ENCODE measurements at regions not wholly inside any gene's neighbourhood (a gene's known extent, or its start where the extent isn't known, plus 50 kb on each side); places are given as distances from the start of the nearest gene placed in this dataset.

DNA sequence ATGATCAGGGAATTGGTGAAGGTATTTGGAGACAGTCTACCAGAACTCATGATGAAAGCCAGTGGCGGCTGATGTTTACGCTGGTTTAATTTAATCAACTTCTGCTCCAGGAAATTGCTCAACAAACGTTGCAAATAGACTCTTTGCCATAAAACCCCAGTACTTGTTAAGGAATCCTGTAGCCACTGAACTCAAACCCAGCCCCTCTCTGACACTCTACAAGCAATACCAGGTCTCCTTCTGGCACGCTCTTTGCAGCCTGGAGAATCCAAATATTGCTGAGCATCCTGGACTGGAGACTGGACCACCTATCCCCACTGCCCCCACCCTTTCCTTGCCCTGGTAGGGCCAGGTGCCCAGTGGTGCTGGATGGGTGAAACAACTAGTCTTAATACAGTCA, 308.2 kb downstream of the FBXO15 start:
- Histone ChIP-seq H3K9me3 (no peaks in the 10 kb centered on the region), H3K27me3 (no peaks in the 10 kb centered on the region), H3K4me3 (no peak overlapping the region), H3K4me1 (peaks cover 0 to 5% (median 0%) of the 10 kb centered on the region in 3 donors), H3K27ac (no peak overlapping the region), H3K36me3 (no peaks in the 10 kb centered on the region)
- FAIRE-seq (no peak), ATAC-seq (no peak), DNase-seq (no peak)
- TF ChIP-seq, protein P1, sequence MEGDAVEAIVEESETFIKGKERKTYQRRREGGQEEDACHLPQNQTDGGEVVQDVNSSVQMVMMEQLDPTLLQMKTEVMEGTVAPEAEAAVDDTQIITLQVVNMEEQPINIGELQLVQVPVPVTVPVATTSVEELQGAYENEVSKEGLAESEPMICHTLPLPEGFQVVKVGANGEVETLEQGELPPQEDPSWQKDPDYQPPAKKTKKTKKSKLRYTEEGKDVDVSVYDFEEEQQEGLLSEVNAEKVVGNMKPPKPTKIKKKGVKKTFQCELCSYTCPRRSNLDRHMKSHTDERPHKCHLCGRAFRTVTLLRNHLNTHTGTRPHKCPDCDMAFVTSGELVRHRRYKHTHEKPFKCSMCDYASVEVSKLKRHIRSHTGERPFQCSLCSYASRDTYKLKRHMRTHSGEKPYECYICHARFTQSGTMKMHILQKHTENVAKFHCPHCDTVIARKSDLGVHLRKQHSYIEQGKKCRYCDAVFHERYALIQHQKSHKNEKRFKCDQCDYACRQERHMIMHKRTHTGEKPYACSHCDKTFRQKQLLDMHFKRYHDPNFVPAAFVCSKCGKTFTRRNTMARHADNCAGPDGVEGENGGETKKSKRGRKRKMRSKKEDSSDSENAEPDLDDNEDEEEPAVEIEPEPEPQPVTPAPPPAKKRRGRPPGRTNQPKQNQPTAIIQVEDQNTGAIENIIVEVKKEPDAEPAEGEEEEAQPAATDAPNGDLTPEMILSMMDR (IDR thresholded peaks at IDR 0.05): no peak
- intact Hi-C loops (cut with DNase I): loop anchor here in 1 of 3 donors (10.0 kb wide), 1 partner anchor 1075 kb away; no protein-coding TSS in a partner anchor
- WGBS, 2 donors: 65 to 75% methylated on average over 4 of the region's 4 CpGs

- no peaks in the 10 kb centered on the region for H3K9me3 ChIP-seq
- H3K27me3 ChIP-seq: no peaks in the 10 kb centered on the region
- intact Hi-C loops (cut with DNase I): loop anchor here in 1 of 3 donors (10.0 kb wide), 1 partner anchor 1073 kb away; no protein-coding TSS in a partner anchor
- H3K36me3 ChIP-seq: no peaks in the 10 kb centered on the region
- TF ChIP-seq, protein P1 (IDR thresholded peaks at IDR 0.05): no peak
- ATAC-seq (no peak), DNase-seq (no peak), FAIRE-seq (no peak)
- no peak overlapping the region for H3K4me3 ChIP-seq
- peaks cover 0 to 5% (median 0%) of the 10 kb centered on the region in 3 donors for H3K4me1 ChIP-seq
- H3K27ac ChIP-seq: no peak overlapping the region
Observed at GRCh38 chr18:73838107-73838506, 309.5 kb downstream of the FBXO15 start.

GRCh38 chr18:73835656-73836364, 311.8 kb downstream of the FBXO15 start:
- Histone ChIP-seq H3K4me1 (no peaks in the 10 kb centered on the region), H3K27ac (no peak overlapping the region), H3K9me3 (no peaks in the 10 kb centered on the region), H3K36me3 (no peaks in the 10 kb centered on the region), H3K4me3 (no peak overlapping the region), H3K27me3 (no peaks in the 10 kb centered on the region)
- TF ChIP-seq, protein P1 (IDR thresholded peaks at IDR 0.05): no peak
- DNase-seq (no peak), FAIRE-seq (no peak), ATAC-seq (no peak)
- WGBS, 2 donors: 68 to 77% methylated on average over 8 of the region's 8 CpGs
- intact Hi-C loops (cut with DNase I): loop anchor here in 1 of 3 donors (10.0 kb wide), 1 partner anchor 1071 kb away; no protein-coding TSS in a partner anchor

GRCh38 chr18:73835039-73835438, 312.6 kb downstream of the FBXO15 start:
- H3K27me3 ChIP-seq: no peaks in the 10 kb centered on the region
- intact Hi-C loops (cut with DNase I): loop anchor here in 1 of 3 donors (10.0 kb wide), 1 partner anchor 1070 kb away; no protein-coding TSS in a partner anchor
- no peaks in the 10 kb centered on the region for H3K9me3 ChIP-seq
- H3K4me1 ChIP-seq: no peaks in the 10 kb centered on the region
- FAIRE-seq (no peak), ATAC-seq (no peak), DNase-seq (no peak)
- H3K27ac ChIP-seq: no peak overlapping the region
- no peak overlapping the region for H3K4me3 ChIP-seq
- no peaks in the 10 kb centered on the region for H3K36me3 ChIP-seq
- 56 to 85% methylated on average over 3 of the region's 3 CpGs for WGBS, 2 donors
- TF ChIP-seq, protein P1 (IDR thresholded peaks at IDR 0.05): no peak

GRCh38 chr18:73831688-73832087, 315.9 kb downstream of the FBXO15 start:
- Histone ChIP-seq H3K4me1 (no peaks in the 10 kb centered on the region), H3K9me3 (no peaks in the 10 kb centered on the region), H3K27ac (no peak overlapping the region), H3K27me3 (no peaks in the 10 kb centered on the region), H3K36me3 (no peaks in the 10 kb centered on the region), H3K4me3 (no peak overlapping the region)
- FAIRE-seq: no peak
- TF ChIP-seq, protein P1 (IDR thresholded peaks at IDR 0.05): no peak
- intact Hi-C loops (cut with DNase I): loop anchor here in 1 of 3 donors (10.0 kb wide), 1 partner anchor 1067 kb away; no protein-coding TSS in a partner anchor
- DNase-seq: no peak
- ATAC-seq: no peak
- 67 to 71% methylated on average over 6 of the region's 6 CpGs for WGBS, 2 donors
